HG03469 (cell line): ENCODE measurements at regions not wholly inside any gene's neighbourhood (a gene's known extent, or its start where the extent isn't known, plus 50 kb on each side); places are given as distances from the start of the nearest gene placed in this dataset.

Experiments
- ATAC-seq: cut with Tn5 transposase; IDR thresholded peaks from one replicate; pipeline ENCODE4 v1.9.1; 2021; ENCODE audit warnings: mild to moderate bottlenecking, moderate library complexity, moderate number of reproducible peaks; ENCODE audit not compliant: unreplicated experiment

DNA sequence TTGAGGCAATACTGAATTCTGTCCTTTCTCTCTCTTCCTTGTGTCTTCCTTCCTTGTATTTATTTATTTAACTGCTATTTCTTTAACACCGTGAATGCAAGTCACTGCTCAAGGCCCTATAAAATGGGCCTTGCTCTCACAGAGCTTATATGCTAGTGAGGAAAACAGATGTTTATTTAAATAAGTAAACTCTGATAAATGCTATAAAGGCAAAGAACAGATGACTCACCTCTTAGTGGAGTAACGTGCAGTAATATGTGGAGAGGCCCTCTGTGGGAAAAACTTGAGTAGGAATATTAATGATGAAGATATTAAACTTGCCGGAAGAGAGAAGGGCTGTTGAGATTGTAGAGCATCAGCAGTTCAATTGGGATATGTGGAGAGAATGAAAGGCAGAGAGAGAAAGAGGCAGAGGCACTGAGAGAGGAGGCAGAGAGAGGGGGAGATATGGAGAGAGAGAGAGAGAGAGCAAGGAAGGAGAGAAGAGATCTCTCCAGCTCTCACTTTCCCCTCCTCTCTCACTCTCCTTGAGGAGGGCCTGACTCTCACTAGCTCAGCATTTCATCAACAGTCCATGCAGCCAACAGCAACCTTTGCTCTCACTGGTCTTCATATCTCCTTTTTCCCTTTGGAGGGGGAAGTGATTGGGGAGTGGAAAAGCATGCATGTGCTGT, 322.2 kb downstream of the LMX1A start:
- no peak for ATAC-seq

DNA sequence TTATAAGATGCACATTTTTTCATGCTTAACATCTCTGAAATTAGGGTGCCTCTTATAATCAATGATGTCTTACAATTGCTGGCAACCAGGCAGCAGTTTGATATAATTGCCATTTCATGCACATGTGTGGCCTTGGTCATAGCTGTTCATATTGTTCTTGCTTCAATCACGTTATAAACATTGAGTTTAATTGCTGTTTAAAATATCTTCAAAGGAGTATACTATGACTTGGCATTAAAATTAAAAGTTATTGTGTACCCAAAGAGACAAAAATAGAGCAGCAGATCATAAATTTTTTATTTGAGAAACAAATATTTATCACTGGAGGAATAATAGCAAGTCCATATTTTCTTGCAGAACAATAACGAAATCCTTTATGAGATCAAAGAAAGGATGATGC, 325.5 kb downstream of the LMX1A start:
- no peak for ATAC-seq

DNA sequence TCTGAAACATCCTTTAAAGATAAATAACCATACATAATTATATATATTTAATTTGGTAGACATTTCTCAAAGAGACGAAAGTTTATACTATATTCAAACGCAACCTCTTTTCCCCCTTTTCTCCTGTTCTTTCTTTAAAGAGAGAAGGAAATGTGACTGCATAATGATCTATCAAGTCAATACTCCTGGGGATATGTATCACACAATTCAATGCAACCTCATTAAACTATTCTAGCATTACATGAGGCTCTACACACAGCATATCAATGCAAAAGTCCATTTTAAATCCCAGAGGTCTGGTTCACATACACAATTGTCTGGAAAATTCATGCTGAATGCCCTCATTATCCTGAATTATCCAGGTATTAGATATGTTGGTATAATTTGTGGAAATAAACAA, 330.7 kb downstream of the LMX1A start:
- ATAC-seq = no peak

DNA sequence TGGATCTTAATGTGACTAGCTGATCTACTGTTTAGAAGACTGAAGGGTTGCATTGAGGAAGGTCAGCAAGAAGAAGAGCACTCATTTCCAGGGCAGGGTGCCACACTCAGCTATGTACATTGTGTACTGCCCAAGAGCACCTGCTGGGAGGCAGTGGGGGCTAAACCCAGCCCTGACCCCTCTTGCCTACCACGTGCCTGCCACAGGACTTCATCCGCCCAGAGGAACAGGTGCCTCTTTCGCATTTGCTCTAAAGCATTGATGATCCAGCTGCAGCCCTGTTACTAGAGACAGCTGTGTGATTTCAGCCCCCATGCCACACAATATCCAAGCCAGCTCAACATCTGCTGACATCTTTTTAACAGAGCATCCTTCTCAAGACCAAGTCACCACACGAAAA, 341.8 kb downstream of the LMX1A start:
- no peak for ATAC-seq

DNA sequence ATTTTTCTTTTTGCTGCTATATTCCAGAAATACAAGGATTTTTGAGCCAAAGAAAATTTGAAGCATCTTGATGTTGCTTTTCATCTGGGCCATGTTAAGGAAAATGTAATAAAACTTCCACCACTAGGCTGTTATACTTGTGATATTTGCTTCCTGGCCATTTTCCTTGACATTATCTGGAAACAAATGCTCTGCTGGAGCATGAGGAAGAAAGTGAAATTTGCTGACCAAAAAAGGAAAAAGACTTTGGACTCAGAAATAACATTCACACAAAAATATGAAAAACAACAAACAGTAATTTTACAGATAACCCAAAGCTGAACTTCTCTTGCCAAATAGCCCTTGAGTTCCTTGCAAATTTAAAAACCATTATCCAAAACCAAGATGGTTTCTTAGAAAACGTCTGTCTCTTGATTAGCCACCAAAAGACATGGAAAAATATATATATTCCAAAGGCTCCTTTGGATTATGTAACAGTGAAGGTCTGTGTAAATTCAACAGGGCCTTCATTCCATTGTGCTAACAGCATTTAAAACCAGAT, 344.5 kb downstream of the LMX1A start:
- no peak for ATAC-seq

DNA sequence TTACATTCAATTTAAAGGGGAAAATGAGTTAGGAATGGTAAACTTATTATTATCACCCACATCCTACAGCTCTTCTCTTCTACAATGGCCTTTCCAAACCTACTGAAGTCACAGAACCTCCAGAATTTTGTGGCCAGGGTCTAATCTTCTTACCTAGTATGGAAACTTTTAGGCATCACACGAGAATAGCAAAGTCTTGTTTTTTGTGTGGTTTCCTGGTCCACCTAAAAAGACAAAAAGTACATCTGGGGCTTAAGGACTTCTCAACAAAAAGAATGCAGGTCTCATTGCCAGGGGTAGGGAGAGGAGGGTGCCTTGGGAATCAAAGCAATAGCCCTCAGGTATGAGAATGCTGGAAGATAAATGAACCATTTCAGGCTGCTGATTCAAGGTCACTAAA, 345.3 kb downstream of the LMX1A start:
- ATAC-seq = no peak

DNA sequence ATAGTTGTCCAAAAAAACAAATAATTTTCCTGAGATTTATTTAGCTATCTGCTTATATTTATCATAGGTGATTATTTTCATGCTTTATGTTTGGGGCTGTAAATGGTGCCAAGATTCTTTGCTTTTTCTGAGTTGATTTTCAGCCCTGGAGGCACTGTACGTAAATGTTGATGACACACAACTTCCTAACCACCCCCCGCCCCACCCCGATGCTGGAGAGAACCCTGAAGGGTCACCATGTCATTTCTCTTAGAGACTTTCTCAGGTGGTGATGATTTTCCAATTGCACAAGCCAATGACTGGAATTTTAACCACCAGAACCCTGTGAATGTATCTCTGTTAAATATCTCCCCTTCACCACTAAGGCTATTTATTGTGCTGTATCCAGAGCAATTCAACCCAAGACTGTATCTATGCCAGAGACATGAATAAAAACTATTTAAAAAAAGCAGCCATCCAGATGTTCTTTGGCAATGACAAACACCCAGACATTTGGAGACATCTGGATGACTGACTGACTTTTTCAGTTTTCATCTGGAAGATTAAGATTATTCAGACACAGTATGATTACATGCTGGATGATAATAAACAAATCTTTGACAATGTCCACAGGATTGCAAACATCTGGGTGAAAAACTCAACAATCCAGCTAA, 346.0 kb downstream of the LMX1A start:
- ATAC-seq = no peak

DNA sequence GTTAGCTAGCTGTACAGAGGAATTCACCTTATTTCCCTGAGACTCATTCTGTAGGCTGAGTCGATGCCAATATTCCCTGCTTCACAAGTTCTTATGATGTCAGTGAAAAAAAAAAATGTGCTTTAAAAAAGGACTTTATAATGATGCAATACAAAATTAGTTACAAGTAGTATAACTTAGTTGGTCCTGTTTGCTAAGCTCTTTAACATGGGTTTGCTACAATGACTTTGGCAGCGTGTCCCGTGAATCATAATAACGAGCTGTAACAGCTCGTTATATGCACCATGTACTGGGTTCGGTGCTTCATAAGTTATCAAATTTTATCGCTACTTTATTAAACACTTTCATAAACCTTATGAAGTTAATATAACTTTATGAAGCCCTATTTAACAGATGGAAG, 349.7 kb downstream of the LMX1A start:
- ATAC-seq = no peak

DNA sequence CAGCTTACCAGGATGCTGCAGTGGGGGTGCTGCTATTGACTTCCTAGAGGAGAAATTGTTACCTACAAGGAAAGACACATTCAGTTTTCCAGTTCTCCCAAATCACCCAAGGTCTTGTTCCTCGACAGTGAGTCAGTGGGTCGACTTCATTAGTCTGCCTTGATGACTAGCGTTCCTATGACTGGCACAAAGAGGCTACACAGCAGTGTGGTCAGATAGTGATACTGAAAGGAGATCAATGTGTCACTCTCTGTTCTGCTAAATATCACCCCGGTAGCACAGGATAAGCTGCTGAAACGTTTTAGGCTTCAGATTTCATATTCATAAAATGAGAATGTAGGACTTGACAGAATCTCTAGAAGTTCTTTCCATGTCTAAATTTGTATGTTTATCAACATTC, 357.4 kb downstream of the LMX1A start:
- no peak for ATAC-seq

DNA sequence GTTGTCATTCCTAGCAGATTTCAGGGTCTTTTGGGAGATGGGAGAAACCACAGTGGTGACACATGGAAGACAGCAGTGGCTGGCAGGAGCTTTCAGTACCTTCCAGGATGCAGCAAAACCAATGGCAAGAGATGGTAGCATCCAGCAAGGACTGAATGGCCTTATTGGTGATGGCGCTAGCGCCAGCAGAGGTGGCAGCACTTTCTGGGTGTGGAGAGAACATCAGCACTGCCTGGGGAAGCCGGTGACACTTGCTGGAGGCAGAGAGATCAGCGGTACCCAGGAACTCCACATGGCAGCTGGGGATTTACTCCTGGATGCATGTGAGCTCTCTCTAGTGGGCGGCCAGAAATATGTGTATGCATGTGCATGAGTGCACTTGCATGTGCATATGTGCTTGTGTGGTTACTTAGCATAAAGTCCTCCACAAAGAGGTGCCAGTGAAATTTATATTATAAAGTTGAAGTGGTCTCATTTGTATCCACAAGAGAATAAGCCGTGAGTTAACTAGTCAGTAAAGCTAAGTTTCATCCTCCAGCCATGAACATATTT, 364.7 kb downstream of the LMX1A start:
- ATAC-seq = no peak

DNA sequence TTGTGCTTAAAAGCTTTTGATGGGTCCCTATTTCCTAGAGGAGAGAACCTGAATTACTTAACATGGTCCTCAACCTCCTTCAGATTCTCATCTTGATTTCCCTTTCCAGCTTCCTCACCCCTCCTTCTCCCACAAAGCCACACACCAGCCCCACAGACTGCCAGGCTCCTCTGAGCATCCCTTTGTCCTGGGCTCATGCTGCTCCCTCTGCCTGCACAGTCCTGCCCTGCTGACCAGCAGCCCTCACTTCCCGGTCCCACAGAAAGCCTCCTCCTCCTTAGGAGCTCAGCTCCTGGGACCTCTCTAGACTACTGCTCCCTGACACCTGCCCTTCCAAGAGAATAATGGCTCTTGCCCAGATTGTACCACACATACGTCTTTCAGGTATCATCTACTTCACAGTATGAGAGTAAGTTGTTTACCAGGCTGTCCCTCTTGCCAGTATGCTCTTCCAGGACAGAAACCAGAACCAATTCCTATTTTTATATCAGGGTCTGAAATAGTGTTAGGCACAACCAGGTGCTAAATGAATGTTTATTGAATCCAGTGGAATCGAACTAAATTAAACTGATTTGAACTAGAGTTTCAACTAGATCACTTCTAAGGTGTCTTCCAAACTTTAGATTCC, 373.4 kb downstream of the LMX1A start:
- no peak for ATAC-seq

DNA sequence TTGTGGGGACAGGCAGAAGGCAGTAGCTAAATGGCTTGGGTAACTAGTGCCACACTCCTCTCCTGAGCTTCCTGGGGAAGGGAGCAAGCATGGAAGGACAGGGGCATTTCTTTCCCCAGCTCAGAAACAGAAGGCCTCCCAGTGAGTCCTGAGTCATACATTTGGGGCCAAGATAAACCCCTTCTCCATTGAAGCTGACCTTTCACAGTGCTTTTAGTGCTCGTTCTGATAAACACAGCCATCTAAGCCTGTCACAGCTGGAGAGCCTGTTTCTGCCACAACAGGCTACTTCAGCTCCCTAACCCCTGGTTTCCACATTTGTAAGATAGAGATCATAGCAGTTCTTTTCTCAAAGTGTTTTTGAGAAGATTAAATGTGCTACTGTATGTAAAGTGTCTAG, 374.0 kb downstream of the LMX1A start:
- no peak for ATAC-seq

DNA sequence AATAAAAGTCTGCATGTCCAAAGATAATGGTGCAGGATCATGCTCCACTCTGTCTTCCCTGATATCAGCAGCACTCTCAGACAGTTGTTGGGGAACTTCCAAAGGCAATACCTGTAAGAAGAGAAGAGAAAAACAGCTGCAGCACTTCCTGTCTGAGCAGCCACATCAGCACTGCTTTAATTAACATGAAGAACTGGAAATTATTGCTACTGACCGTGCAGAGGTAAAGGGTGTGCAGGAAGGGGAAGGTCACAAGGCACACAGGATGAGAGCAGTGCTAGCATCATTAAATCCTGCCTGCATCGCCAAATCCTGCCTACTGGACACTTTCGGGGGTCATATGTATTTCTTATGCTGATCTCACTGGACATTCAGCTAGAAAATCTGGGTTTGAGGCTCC, 379.0 kb downstream of the LMX1A start:
- no peak for ATAC-seq

DNA sequence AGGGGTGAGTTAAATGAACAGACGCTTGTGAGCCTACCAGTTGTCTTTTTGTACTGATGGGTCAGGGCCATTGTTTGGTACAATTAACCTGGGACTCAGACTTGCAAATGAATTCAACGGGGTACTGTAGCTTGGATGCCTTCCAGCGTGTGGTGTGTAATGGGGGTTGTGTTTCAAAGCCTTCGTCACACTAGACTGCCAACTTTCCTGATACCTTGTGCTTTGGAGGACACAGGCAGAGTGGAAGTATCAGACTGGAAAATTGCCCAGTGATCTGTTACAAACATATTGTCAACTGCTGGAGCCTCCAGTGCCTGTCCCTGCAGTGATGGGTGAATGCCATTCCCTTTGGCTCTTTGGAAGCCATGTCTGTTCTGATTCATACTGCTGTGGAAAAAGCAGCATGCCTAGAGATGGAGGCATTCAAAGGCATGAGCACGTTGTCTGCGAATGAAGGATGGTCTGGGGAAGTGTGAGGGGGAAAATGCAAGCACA, 384.5 kb downstream of the LMX1A start:
- ATAC-seq = no peak

DNA sequence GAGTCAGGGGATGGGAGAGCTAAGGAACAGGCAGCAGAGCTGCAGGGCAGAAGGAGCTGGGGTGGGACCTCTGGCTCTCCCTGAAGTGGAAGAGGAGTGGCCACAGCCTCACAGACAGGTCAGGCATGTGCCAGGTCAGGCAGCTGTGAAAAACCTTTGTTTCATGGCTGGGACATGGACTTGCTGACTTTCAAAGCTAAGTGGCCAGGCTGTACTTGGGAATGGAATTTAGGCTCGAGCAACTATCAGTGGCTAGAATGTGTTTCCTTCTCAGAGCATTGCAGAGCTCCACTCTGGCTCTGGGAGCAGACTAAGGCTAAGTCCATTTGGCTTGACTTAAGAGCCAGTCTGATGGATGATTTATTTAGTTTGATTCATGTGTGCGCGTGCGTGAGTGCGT, 385.1 kb downstream of the LMX1A start:
- ATAC-seq = no peak

DNA sequence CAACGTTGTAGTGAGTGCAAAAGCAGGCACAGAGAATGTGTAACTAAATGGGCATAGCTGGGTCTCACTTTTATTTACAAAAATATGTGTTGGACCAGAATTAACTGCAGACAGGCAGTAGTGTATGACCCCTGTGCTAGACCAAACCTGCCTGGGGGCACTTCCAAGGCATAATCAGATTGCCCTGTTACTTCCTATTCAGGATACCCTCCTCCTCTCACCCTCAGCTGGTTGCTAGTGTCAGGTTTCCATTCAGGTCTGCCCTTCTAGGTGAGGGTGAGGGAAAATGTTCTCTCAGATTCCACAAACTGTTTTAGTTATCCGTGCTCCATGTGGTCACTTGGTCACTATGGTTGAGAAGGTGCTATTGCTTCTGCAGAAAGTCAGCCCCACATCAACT, 387.3 kb downstream of the LMX1A start:
- no peak for ATAC-seq

DNA sequence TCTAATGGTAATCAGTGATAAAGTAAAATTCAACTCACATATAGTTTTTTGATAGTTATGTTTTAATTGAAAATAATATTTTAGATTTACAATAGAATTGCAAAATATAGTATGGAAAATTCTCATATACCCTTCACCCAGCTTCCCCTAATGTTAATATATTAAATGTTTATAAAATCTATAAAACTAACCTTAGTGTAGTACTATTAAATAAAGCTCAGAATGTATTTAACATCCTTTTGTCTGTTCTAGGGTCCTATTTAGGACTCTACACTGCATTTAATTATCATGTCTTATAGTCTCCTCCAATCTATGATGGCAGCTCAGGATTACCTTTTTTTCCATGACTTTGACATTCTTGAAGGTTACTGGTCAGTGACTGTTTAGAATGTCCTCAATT, 389.2 kb downstream of the LMX1A start:
- no peak for ATAC-seq

DNA sequence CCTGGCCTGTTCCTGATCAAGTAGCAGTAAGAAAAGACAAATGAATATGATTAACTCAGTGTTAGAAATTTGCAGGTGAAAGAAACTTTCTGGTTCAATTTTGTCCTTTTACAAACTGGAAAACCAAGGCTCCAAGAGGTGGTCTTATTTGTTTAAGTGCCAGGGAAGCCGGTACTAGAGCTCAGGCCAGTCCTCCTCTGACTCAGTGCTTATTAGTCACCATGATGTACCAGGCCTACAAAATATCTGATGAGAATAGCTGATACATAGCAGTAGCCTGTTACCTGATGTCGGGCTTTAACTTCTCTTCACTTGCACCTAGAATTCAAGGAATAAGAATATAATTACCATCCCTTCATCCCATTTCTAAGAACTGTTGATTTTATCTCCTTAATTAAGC, 394.8 kb downstream of the LMX1A start:
- no peak for ATAC-seq

DNA sequence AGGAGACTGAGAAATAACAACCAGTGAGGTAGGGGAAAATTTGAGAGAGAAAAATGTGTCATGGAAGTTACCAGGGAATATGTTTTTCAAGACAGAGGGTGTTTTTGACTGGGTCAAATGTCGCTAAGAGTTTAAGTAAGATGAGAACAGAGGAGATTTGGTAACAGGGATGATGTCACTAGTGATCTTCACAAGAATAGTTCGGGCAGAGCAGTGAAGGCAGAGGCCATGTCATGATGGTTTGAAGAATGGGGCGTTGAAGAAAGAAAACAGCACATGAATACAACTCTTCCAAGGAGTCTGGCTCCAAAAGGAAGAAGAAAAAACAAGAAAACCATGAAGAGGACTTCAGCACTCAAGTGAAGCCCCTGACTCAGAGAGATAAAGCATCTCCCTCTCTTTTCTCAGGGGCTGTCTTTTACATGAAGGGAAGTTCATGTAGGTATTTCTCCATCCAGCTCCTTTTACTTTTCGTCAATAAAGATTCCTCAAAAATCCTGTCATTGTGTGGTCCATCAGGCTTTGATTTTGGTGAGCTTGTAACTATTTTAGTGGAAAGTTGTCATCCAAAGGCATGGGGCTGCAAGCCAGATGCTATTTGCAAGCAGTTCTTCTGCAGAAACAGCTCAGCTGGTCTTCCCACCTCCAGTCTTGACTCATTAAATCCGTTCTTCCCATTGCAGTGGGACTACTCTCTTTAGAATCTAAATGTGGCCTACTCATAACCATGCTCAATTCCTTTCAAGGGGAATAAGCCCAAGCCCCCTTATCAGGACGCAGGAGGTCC, 397.3 kb downstream of the LMX1A start:
- ATAC-seq = no peak

DNA sequence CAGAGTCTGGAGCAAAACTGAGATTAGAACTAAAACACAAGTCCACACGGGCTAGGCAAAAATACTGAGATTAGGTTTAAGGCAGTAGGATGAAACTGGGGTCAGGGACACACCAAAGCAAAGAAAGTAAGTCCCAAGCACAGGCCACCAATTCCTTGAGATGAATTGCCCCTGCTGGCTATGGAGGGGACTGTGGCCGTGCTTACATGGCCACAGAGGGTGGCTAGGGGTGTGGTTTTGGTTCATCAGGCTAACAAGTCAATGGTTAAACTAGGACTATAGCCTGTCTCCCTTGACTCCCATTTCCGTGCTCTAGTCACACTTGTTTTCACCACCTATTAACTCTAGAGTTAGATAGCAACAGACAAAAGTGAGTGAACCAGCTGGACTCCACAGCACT, 394.8 kb downstream of the PBX1 start:
- no peak for ATAC-seq

DNA sequence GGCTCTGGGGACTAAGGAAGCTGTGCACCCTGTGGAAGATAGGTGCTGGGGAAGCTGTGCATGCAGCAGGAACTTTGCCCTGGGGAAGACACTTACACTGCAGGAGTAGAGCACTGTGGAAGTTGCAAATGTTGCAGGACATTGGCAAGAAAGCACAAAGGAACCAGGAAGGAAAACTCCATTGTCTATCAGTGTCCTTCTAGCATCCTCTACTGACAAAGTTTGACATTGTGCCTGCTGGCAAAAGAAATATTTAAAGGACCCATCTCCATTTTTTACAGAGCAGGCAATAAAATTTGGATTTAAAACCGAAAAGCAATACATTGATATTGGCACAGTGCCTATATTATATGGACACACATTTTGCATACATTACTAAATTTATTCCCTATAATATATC, 394.1 kb downstream of the PBX1 start:
- no peak for ATAC-seq
